Keratinocyte (primary cell): ENCODE measurements at regions not wholly inside any gene's neighbourhood (a gene's known extent, or its start where the extent isn't known, plus 50 kb on each side); places are given as distances from the start of the nearest gene placed in this dataset.

ENCODE experiments used
- DNase-seq: peaks from one replicate; pipeline ENCODE4 v3.0.0-alpha.2; 2011; ENCODE audit warnings: low read depth, missing footprints, low spot score
- FAIRE-seq: peaks from 2 replicates; lab custom pipeline; 2011; peaks lifted over from hg19 to GRCh38; lab: Jason Lieb, UNC
- H2AFZ ChIP-seq: 2 replicates; pipeline ENCODE4 v1.6.0; 2012; ENCODE audit warnings: low read length, control low read depth, inconsistent platforms; ENCODE audit not compliant: control insufficient read depth
- H3K27ac ChIP-seq: 2 replicates; pipeline ENCODE4 v1.5.1; 2011; ENCODE audit warnings: low read length; ENCODE audit not compliant: control insufficient read depth, insufficient read depth
- H3K27me3 ChIP-seq: 3 replicates; pipeline ENCODE4 v1.6.0; 2011; ENCODE audit warnings: low read length; ENCODE audit not compliant: control insufficient read depth, insufficient read depth; ENCODE audit errors: extremely low read depth
- H3K36me3 ChIP-seq, 2 experiments: 2 replicates in 1 of 2; 3 replicates in 1 of 2; pipeline ENCODE4 v1.5.1; 2011; ENCODE audit warnings: low read length in 2 of 2, mild to moderate bottlenecking in 1 of 2; ENCODE audit not compliant: control insufficient read depth in 2 of 2, insufficient read depth in 2 of 2; ENCODE audit errors: extremely low read depth in 1 of 2
- H3K4me1 ChIP-seq: 3 replicates; pipeline ENCODE4 v1.5.1; 2011; ENCODE audit warnings: low read length; ENCODE audit not compliant: control insufficient read depth, insufficient read depth; ENCODE audit errors: extremely low read depth
- H3K4me2 ChIP-seq: 3 replicates; pipeline ENCODE4 v1.6.0; 2011; ENCODE audit warnings: low read depth, low read length; ENCODE audit not compliant: control insufficient read depth, insufficient read depth; ENCODE audit errors: extremely low read depth
- H3K4me3 ChIP-seq, 3 experiments: fragments of 200-600 bp in 1 of 3; sonication (generic) in 1 of 3; 2 replicates in 2 of 3; 3 replicates in 1 of 3; pipeline ENCODE4 v1.5.1; 2011 to 2016; ENCODE audit warnings: low read length in 3 of 3, mild to moderate bottlenecking in 3 of 3, control low read depth in 2 of 3, inconsistent platforms in 1 of 3, low read depth in 1 of 3, mixed read lengths in 1 of 3, mixed run types in 1 of 3, moderate library complexity in 1 of 3; ENCODE audit not compliant: control insufficient read depth in 2 of 3, insufficient read depth in 2 of 3; ENCODE audit errors: extremely low read depth in 1 of 3
- H3K79me2 ChIP-seq: 2 replicates; pipeline ENCODE4 v1.6.0; 2012; ENCODE audit warnings: low read length; ENCODE audit not compliant: control insufficient read depth, insufficient read depth
- H3K9ac ChIP-seq: 3 replicates; pipeline ENCODE4 v1.6.0; 2011; ENCODE audit warnings: low read length; ENCODE audit not compliant: control insufficient read depth, insufficient read depth; ENCODE audit errors: extremely low read depth
- H3K9me1 ChIP-seq: 3 replicates; pipeline ENCODE4 v1.6.0; 2011; ENCODE audit warnings: low read length; ENCODE audit not compliant: control insufficient read depth, insufficient read depth; ENCODE audit errors: extremely low read depth
- H3K9me3 ChIP-seq: 2 replicates; pipeline ENCODE4 v1.5.1; 2012; ENCODE audit warnings: low read depth, low read length; ENCODE audit not compliant: control insufficient read depth
- H4K20me1 ChIP-seq: 3 replicates; pipeline ENCODE4 v1.6.0; 2011; ENCODE audit warnings: low read length; ENCODE audit not compliant: control insufficient read depth, insufficient read depth; ENCODE audit errors: extremely low read depth
- CTCF ChIP-seq, 3 experiments: IDR thresholded peaks in 1 of 3; conservative IDR thresholded peaks in 1 of 3; optimal IDR thresholded peaks in 1 of 3; 2 replicates in 2 of 3; 3 replicates in 1 of 3; pipeline versions ENCODE3 to v1.5.1; 2011; ENCODE audit warnings: low read length in 3 of 3, mild to moderate bottlenecking in 3 of 3, moderate library complexity in 2 of 3, control low read depth in 1 of 3, inconsistent platforms in 1 of 3; ENCODE audit not compliant: insufficient read depth in 2 of 3; ENCODE audit errors: extremely low read depth in 1 of 3
- EZH2 ChIP-seq: IDR thresholded peaks from one replicate; pipeline ENCODE4 v1.6.1; 2012; ENCODE audit warnings: inconsistent platforms, mild to moderate bottlenecking, low read length, moderate library complexity
- dilution Hi-C: fragments of 300-500 bp; cut with MboI; formaldehyde crosslinking; loops from one replicate; pipeline ENCODE4 v1.7.0; 2020; ENCODE audit warnings: low sequenced_read_pairs; ENCODE audit not compliant: extremely low pct_ligation_motif_present

DNA sequence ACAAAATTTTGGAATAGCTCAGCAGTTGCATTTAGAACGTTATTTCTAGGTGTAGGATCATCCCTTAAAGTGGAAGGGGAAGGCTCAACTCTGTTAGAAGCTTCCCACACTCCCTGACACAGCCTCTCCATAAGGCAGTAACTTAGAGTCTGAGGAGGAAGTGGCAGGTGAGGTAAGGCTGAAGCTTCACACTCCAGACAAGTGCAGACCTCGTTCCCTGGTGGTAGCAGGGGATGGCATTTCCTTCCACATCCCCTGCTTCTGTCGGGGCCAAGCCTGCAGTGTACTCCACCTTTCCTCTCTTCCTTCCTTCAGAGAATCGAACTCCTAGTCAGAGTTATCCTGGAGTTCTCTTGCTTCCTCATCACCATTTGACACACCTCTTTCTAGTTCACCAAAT is 224.7 kb downstream of the CYRIA start:
- no peaks in the 10 kb centered on the region for H3K36me3 ChIP-seq
- TF ChIP-seq CTCF (optimal IDR thresholded peaks at IDR 0.05 in 1 of 3, IDR thresholded peaks at IDR 0.05 in 1 of 3, conservative IDR thresholded peaks at IDR 0.05 in 1 of 3; ENCODE audit: extremely low read depth in 1 of 3, insufficient read depth in 2 of 3, low read length in 3 of 3): no peak
- TF ChIP-seq EZH2: no peak
- no peak overlapping the region for H3K27ac ChIP-seq
- H4K20me1 ChIP-seq: no peaks in the 10 kb centered on the region
- H2AFZ ChIP-seq: no peak overlapping the region
- no peak overlapping the region for H3K9ac ChIP-seq
- H3K9me3 ChIP-seq: no peaks in the 10 kb centered on the region
- no peaks in the 10 kb centered on the region for H3K4me1 ChIP-seq
- no peak overlapping the region for H3K4me3 ChIP-seq
- no peak for FAIRE-seq
- no peaks in the 10 kb centered on the region for H3K79me2 ChIP-seq
- dilution Hi-C loops: no loop called here
- no peaks in the 10 kb centered on the region for H3K9me1 ChIP-seq
- no peak overlapping the region for H3K4me2 ChIP-seq
- no peaks in the 10 kb centered on the region for H3K27me3 ChIP-seq
- DNase-seq: no peak

GRCh38 chr2:16438613-16439321 is 226.9 kb downstream of the CYRIA start:
- H2AFZ ChIP-seq: no peak overlapping the region
- H3K9me1 ChIP-seq: no peaks in the 10 kb centered on the region
- H3K4me1 ChIP-seq: no peaks in the 10 kb centered on the region
- H3K9me3 ChIP-seq: no peaks in the 10 kb centered on the region
- no peak for DNase-seq
- H3K9ac ChIP-seq: no peak overlapping the region
- no peak for TF ChIP-seq EZH2
- no peak for TF ChIP-seq CTCF (optimal IDR thresholded peaks at IDR 0.05 in 1 of 3, IDR thresholded peaks at IDR 0.05 in 1 of 3, conservative IDR thresholded peaks at IDR 0.05 in 1 of 3; ENCODE audit: extremely low read depth in 1 of 3, insufficient read depth in 2 of 3, low read length in 3 of 3)
- H3K36me3 ChIP-seq: no peaks in the 10 kb centered on the region
- dilution Hi-C loops: no loop called here
- no peaks in the 10 kb centered on the region for H4K20me1 ChIP-seq
- no peak overlapping the region for H3K4me2 ChIP-seq
- H3K79me2 ChIP-seq: no peaks in the 10 kb centered on the region
- no peak overlapping the region for H3K4me3 ChIP-seq
- no peak for FAIRE-seq
- no peak overlapping the region for H3K27ac ChIP-seq
- no peaks in the 10 kb centered on the region for H3K27me3 ChIP-seq
